CD14-positive monocyte (primary cell): ENCODE measurements at regions not wholly inside any gene's neighbourhood (a gene's known extent, or its start where the extent isn't known, plus 50 kb on each side); places are given as distances from the start of the nearest gene placed in this dataset.

Experiments
- DNase-seq, 3 donors: peaks; one replicate each; pipeline ENCODE4 v3.0.0-alpha.2; 2011 to 2022
- H2AFZ ChIP-seq: 2 replicates; pipeline ENCODE4 v1.6.0; 2012; ENCODE audit warnings: mild to moderate bottlenecking, low read depth, low read length, inconsistent platforms; ENCODE audit not compliant: insufficient read depth, poor library complexity, severe bottlenecking
- H3K27ac ChIP-seq, 2 donors: 1 replicate in 1 of 2; 2 replicates in 1 of 2; pipeline ENCODE4 v1.5.1; 2012 to 2013; ENCODE audit warnings: low read length in 2 of 2, control low read depth in 1 of 2, inconsistent platforms in 1 of 2, low read depth in 1 of 2, mild to moderate bottlenecking in 1 of 2
- H3K27me3 ChIP-seq, 2 donors: one replicate each; pipeline versions ENCODE4 v1.6.0 to v1.6.1; 2011 to 2013; ENCODE audit warnings: low read length in 2 of 2; ENCODE audit not compliant: control insufficient read depth in 2 of 2, insufficient read depth in 2 of 2
- H3K36me3 ChIP-seq, 2 donors: replicated peaks in 1 of 2; 1 replicate in 1 of 2; 2 replicates in 1 of 2; pipeline versions ENCODE4 v1.5.1 to v1.6.1; 2012 to 2013; ENCODE audit warnings: low read length in 2 of 2, control low read depth in 1 of 2, inconsistent platforms in 1 of 2, mild to moderate bottlenecking in 1 of 2; ENCODE audit not compliant: insufficient read depth in 2 of 2, control insufficient read depth in 1 of 2
- H3K4me1 ChIP-seq, 2 donors: 1 replicate in 1 of 2; 2 replicates in 1 of 2; pipeline versions ENCODE4 v1.5.1 to v1.6.1; 2012 to 2013; ENCODE audit warnings: low read length in 2 of 2, control low read depth in 1 of 2, inconsistent platforms in 1 of 2, mild to moderate bottlenecking in 1 of 2, moderate library complexity in 1 of 2; ENCODE audit not compliant: insufficient read depth in 2 of 2, control insufficient read depth in 1 of 2
- H3K4me2 ChIP-seq: replicated peaks from 2 replicates; pipeline ENCODE3; 2012; ENCODE audit warnings: low read length, moderate library complexity, mild to moderate bottlenecking; ENCODE audit not compliant: poor library complexity, severe bottlenecking; ENCODE audit errors: extremely low read depth
- H3K4me3 ChIP-seq, 3 experiments: fragments of 200-600 bp in 1 of 3; sonication (generic) in 1 of 3; replicated peaks in 1 of 3; 1 replicate in 2 of 3; 2 replicates in 1 of 3; pipeline ENCODE4 v1.5.1; 2011 to 2013; ENCODE audit warnings: low read length in 3 of 3, mild to moderate bottlenecking in 3 of 3, control low read depth in 2 of 3, low read depth in 2 of 3, inconsistent platforms in 1 of 3, moderate library complexity in 1 of 3
- H3K79me2 ChIP-seq: 2 replicates; pipeline ENCODE4 v1.6.0; 2012; ENCODE audit warnings: mild to moderate bottlenecking, control low read depth, inconsistent platforms, low read length, moderate library complexity; ENCODE audit not compliant: insufficient read depth
- H3K9ac ChIP-seq: 2 replicates; pipeline ENCODE4 v1.6.0; 2017; ENCODE audit warnings: low read length, mild to moderate bottlenecking; ENCODE audit not compliant: insufficient read depth, poor library complexity, severe bottlenecking
- H3K9me3 ChIP-seq, 2 donors: replicated peaks in 1 of 2; 1 replicate in 1 of 2; 2 replicates in 1 of 2; pipeline versions ENCODE4 v1.5.1 to v1.6.1; 2012 to 2013; ENCODE audit warnings: low read length in 2 of 2, control low read depth in 1 of 2; ENCODE audit not compliant: control insufficient read depth in 1 of 2, insufficient read depth in 1 of 2
- H4K20me1 ChIP-seq: 2 replicates; pipeline ENCODE4 v1.6.0; 2012; ENCODE audit warnings: mild to moderate bottlenecking, low read length, control low read depth, moderate library complexity; ENCODE audit not compliant: insufficient read depth
- H3K27ac Mint-ChIP-seq, 7 donors: one replicate each; pipeline ENCODE4 v1.8.0; 2020; ENCODE audit warnings: mild to moderate bottlenecking in 7 of 7, mixed read lengths in 7 of 7, moderate library complexity in 6 of 7, inconsistent platforms in 2 of 7
- H3K27me3 Mint-ChIP-seq, 3 donors: one replicate each; pipeline ENCODE4 v1.8.0; 2021 to 2022; ENCODE audit warnings: low read depth in 3 of 3, mild to moderate bottlenecking in 3 of 3, mixed read lengths in 3 of 3, moderate library complexity in 3 of 3, inconsistent platforms in 1 of 3
- H3K36me3 Mint-ChIP-seq, 2 donors: one replicate each; pipeline ENCODE4 v1.8.0; 2020; ENCODE audit warnings: mixed read lengths in 2 of 2, inconsistent platforms in 1 of 2, mild to moderate bottlenecking in 1 of 2
- H3K4me1 Mint-ChIP-seq: one replicate; pipeline ENCODE4 v1.8.0; 2020; ENCODE audit warnings: mild to moderate bottlenecking, mixed read lengths
- H3K4me3 Mint-ChIP-seq, 2 donors: one replicate each; pipeline ENCODE4 v1.8.0; 2020; ENCODE audit warnings: mild to moderate bottlenecking in 2 of 2, mixed read lengths in 2 of 2, moderate library complexity in 1 of 2
- H3K9me3 Mint-ChIP-seq, 7 donors: one replicate each; pipeline ENCODE4 v1.8.0; 2020 to 2022; ENCODE audit warnings: mixed read lengths in 7 of 7, mild to moderate bottlenecking in 6 of 7, moderate library complexity in 6 of 7, inconsistent platforms in 2 of 7
- CTCF ChIP-seq: fragments of 200-600 bp; IDR thresholded peaks from one replicate; pipeline ENCODE4 v1.8.0; 2022; ENCODE audit warnings: antibody characterized with exemption, mild to moderate bottlenecking
- WGBS: methylation state at CpG from one replicate; pipeline ENCODE4 v1.1.5; 2013; ENCODE audit warnings: missing lambda C conversion rate; ENCODE audit not compliant: insufficient coverage; 5-methylcytosine and 5-hydroxymethylcytosine counted together
- intact Hi-C, 2 donors: fragments of 100-400 bp; cut with micrococcal nuclease; formaldehyde crosslinking; loops; one replicate each; pipeline versions ENCODE4 v1.15.0 to v1.15.1; 2023

- peaks cover 26 to 28% of the 10 kb centered on the region in 2 donors for H3K27me3 ChIP-seq
- TF ChIP-seq CTCF: no peak
- H3K79me2 ChIP-seq: no peaks in the 10 kb centered on the region
- intact Hi-C loops: no loop called here
- no peak overlapping the region for H2AFZ ChIP-seq
- no peak overlapping the region for H3K9ac ChIP-seq
- Mint-ChIP-seq H3K4me3 (no peak overlapping the region), H3K36me3 (no peaks in the 10 kb centered on the region), H3K27me3 (peaks cover 35 to 47% (median 35%) of the 10 kb centered on the region in 3 donors), H3K4me1 (peaks cover 9% of the 10 kb centered on the region), H3K27ac (no peak overlapping the region), H3K9me3 (peaks cover 0 to 2% (median 0%) of the 10 kb centered on the region in 7 donors)
- no peaks in the 10 kb centered on the region for H3K36me3 ChIP-seq
- 50% methylated on average over 2 of the region's 3 CpGs for WGBS
- H3K4me2 ChIP-seq: no peak overlapping the region
- no peak overlapping the region for H3K4me3 ChIP-seq
- H4K20me1 ChIP-seq: no peaks in the 10 kb centered on the region
- no peaks in the 10 kb centered on the region for H3K9me3 ChIP-seq
- no peaks in the 10 kb centered on the region for H3K4me1 ChIP-seq
- no peak for DNase-seq
- H3K27ac ChIP-seq: no peak overlapping the region
These were observed 379.1 kb downstream of the MCTP2 start for GRCh38 chr15:94610485-94610884.

- Histone ChIP-seq H3K79me2 (no peaks in the 10 kb centered on the region), H3K9ac (no peak overlapping the region), H3K4me2 (no peak overlapping the region), H3K4me3 (no peak overlapping the region), H3K27me3 (peaks cover 19 to 22% of the 10 kb centered on the region in 2 donors), H3K4me1 (no peaks in the 10 kb centered on the region), H3K27ac (no peak overlapping the region), H3K36me3 (no peaks in the 10 kb centered on the region), H3K9me3 (no peaks in the 10 kb centered on the region), H4K20me1 (no peaks in the 10 kb centered on the region), H2AFZ (no peak overlapping the region)
- no peak for TF ChIP-seq CTCF
- Mint-ChIP-seq H3K36me3 (no peaks in the 10 kb centered on the region), H3K27ac (no peak overlapping the region), H3K4me1 (peaks cover 9% of the 10 kb centered on the region), H3K4me3 (no peak overlapping the region), H3K9me3 (peaks cover 0 to 2% (median 0%) of the 10 kb centered on the region in 7 donors), H3K27me3 (peaks cover 27 to 38% (median 28%) of the 10 kb centered on the region in 3 donors)
- no peak for DNase-seq
- intact Hi-C loops: no loop called here
- no CpG with 5 or more reads among the region's 2 CpGs for WGBS
These were observed 380.3 kb downstream of the MCTP2 start for GRCh38 chr15:94611656-94612055.
